Panc1 (cell line): ENCODE measurements at regions not wholly inside any gene's neighbourhood (a gene's known extent, or its start where the extent isn't known, plus 50 kb on each side); places are given as distances from the start of the nearest gene placed in this dataset.

Source experiments
- ATAC-seq: fragments of 200-7000 bp; cut with Tn5 transposase; 2 replicates; pipeline ENCODE4 v1.9.1; 2020; ENCODE audit warnings: mild to moderate bottlenecking, moderate library complexity
- BruUV-seq: library from RNA; stranded (reverse); fragments of 400-500 nt; replicated peaks from 2 replicates; lab custom pipeline; 2021; lab: Mats Ljungman, UMichigan
- CTCF ChIA-PET: fragments of 300-600 bp; sonication (Branson Sonifier 250); formaldehyde crosslinking; loops from one replicate; lab custom pipeline; 2022; ENCODE audit warnings: antibody characterized with exemption; lab: Charles Lee
- POLR2A ChIA-PET: fragments of 300-600 bp; sonication (Branson Sonifier 250); formaldehyde crosslinking; loops from one replicate; lab custom pipeline; 2022; ENCODE audit warnings: antibody characterized with exemption; lab: Charles Lee
- DNase-seq: peaks from one replicate; pipeline ENCODE4 v3.0.0-alpha.2; 2010; ENCODE audit warnings: low read depth, low spot score
- H3K27ac ChIP-seq: 2 replicates; pipeline ENCODE4 v1.5.1; 2011; ENCODE audit warnings: mild to moderate bottlenecking, low read length, inconsistent platforms
- H3K27me3 ChIP-seq: fragments of 200-500 bp; sonication (Bioruptor generic); 2 replicates; pipeline ENCODE4 v1.6.0; 2014; ENCODE audit warnings: low read length, inconsistent platforms; ENCODE audit not compliant: control insufficient read depth, insufficient read depth
- H3K36me3 ChIP-seq: fragments of 200-500 bp; sonication (Bioruptor generic); 2 replicates; pipeline ENCODE4 v1.5.1; 2014; ENCODE audit warnings: inconsistent platforms, mild to moderate bottlenecking, low read length, moderate library complexity; ENCODE audit not compliant: control insufficient read depth, insufficient read depth
- H3K4me1 ChIP-seq: 2 replicates; pipeline ENCODE4 v1.5.1; 2011; ENCODE audit warnings: inconsistent platforms, mild to moderate bottlenecking, low read length, moderate library complexity; ENCODE audit not compliant: control insufficient read depth, insufficient read depth
- H3K4me3 ChIP-seq, 2 experiments: 2 replicates each; pipeline ENCODE4 v1.5.1; 2011 to 2012; ENCODE audit warnings: low read depth in 2 of 2, low read length in 2 of 2, mild to moderate bottlenecking in 2 of 2, inconsistent platforms in 1 of 2, moderate library complexity in 1 of 2
- H3K9me3 ChIP-seq: fragments of 200-500 bp; sonication (Bioruptor generic); 2 replicates; pipeline ENCODE4 v1.5.1; 2014; ENCODE audit warnings: low read depth, mild to moderate bottlenecking, inconsistent platforms, low read length, moderate library complexity; ENCODE audit not compliant: control insufficient read depth, insufficient read depth
- CTCF ChIP-seq: fragments of 450-650 bp; IDR thresholded peaks from 2 replicates; pipeline ENCODE4 v1.5.1; 2017; ENCODE audit warnings: mild to moderate bottlenecking
- POLR2AphosphoS5 ChIP-seq: IDR thresholded peaks from 2 replicates; pipeline ENCODE4 v1.6.1; 2012; ENCODE audit warnings: mild to moderate bottlenecking, low read depth, low read length, moderate library complexity
- REST ChIP-seq, 2 experiments: IDR thresholded peaks; 2 replicates each; pipeline ENCODE4 v1.6.1; 2011 to 2012; ENCODE audit warnings: low read depth in 2 of 2, control low read depth in 1 of 2, low read length in 1 of 2, mild to moderate bottlenecking in 1 of 2, moderate library complexity in 1 of 2; ENCODE audit not compliant: insufficient read depth in 1 of 2
- SIN3A ChIP-seq: IDR thresholded peaks from 2 replicates; pipeline ENCODE4 v1.6.1; 2012; ENCODE audit warnings: low read depth, mild to moderate bottlenecking, low read length, moderate library complexity, borderline replicate concordance; ENCODE audit not compliant: insufficient read depth
- TCF7L2 ChIP-seq: IDR thresholded peaks from 2 replicates; pipeline ENCODE4 v1.6.1; 2011; ENCODE audit warnings: mild to moderate bottlenecking, low read depth, low read length, inconsistent platforms
- in situ Hi-C: cut with HindIII; loops from 2 replicates; pipeline ENCODE4 v1.10.0; 2016; ENCODE audit warnings: low sequenced_read_pairs, low pct_unique_long_range_greater_than_20kb
- intact Hi-C: fragments of 100-400 bp; cut with micrococcal nuclease; formaldehyde crosslinking; loops from one replicate; pipeline ENCODE4 v1.10.0; 2022; ENCODE audit not compliant: unreplicated experiment

GRCh38 chr12:25424211-25424731 lies 128.8 kb downstream of the LMNTD1 start:
- intact Hi-C loops, result no loop called here
- Histone ChIP-seq H3K27ac (no peak overlapping the region), H3K4me1 (no peaks in the 10 kb centered on the region), H3K27me3 (no peaks in the 10 kb centered on the region), H3K36me3 (no peaks in the 10 kb centered on the region), H3K4me3 (no peak overlapping the region), H3K9me3 (no peaks in the 10 kb centered on the region)
- ATAC-seq (no peak), DNase-seq (no peak)
- CTCF ChIA-PET, result interaction anchor here (0.7 to 2.1 kb wide), 3 partner anchors 10 to 548 kb away, joined by 3 to 5 read pairs (median 4); no protein-coding TSS in a partner anchor
- POLR2A ChIA-PET, result no interaction called here
- BruUV-seq, result no TSS peak
- in situ Hi-C loops, result no loop called here
- TF ChIP-seq REST (IDR thresholded peaks at IDR 0.05; ENCODE audit: insufficient read depth in 1 of 2, low read depth in 2 of 2, low read length in 1 of 2) (no peak), SIN3A (no peak), TCF7L2 (no peak), CTCF (no peak), POLR2AphosphoS5 (no peak)

- ChIA-PET CTCF (interaction anchor here (2.1 kb wide), 1 partner anchor 36 kb away, joined by 5 read pairs; no protein-coding TSS in a partner anchor), POLR2A (no interaction called here)
- Histone ChIP-seq H3K4me1 (no peaks in the 10 kb centered on the region), H3K27ac (no peak overlapping the region), H3K36me3 (no peaks in the 10 kb centered on the region), H3K4me3 (no peak overlapping the region), H3K9me3 (no peaks in the 10 kb centered on the region), H3K27me3 (no peaks in the 10 kb centered on the region; the same call in 1 of the 2 replicates)
- intact Hi-C loops (no loop called here), in situ Hi-C loops (no loop called here)
- DNase-seq (no peak), ATAC-seq (no peak)
- no TSS peak for BruUV-seq
- TF ChIP-seq REST (IDR thresholded peaks at IDR 0.05; ENCODE audit: insufficient read depth in 1 of 2, low read depth in 2 of 2, low read length in 1 of 2), result no peak
- no peak for TF ChIP-seq SIN3A
- TF ChIP-seq TCF7L2, result no peak
- no peak for TF ChIP-seq CTCF
- TF ChIP-seq POLR2AphosphoS5, result no peak
These were observed 129.6 kb downstream of the LMNTD1 start for GRCh38 chr12:25423355-25424050.
